Tibial nerve (tissue), 4 donors: ENCODE measurements at regions not wholly inside any gene's neighbourhood (a gene's known extent, or its start where the extent isn't known, plus 50 kb on each side); places are given as distances from the start of the nearest gene placed in this dataset.

Experiments
- DNase-seq, 2 donors: peaks; one replicate each; pipeline ENCODE4 v3.0.0-alpha.2; 2019; ENCODE audit warnings: low spot score in 2 of 2
- H3K27ac ChIP-seq, 4 donors: fragments of 200-600 bp; sonication (generic) in 3 of 4; one replicate each; pipeline ENCODE4 v1.5.1; 2017 to 2019; ENCODE audit warnings: mild to moderate bottlenecking in 1 of 4
- H3K27me3 ChIP-seq, 2 donors: fragments of 200-600 bp; sonication (generic) in 1 of 2; one replicate each; pipeline versions ENCODE4 v1.5.1 to v1.6.0; 2017 to 2019
- H3K36me3 ChIP-seq, 3 donors: fragments of 200-600 bp; sonication (generic); one replicate each; pipeline ENCODE4 v1.5.1; 2018 to 2019
- H3K4me1 ChIP-seq, 4 donors: fragments of 200-600 bp; sonication (generic) in 3 of 4; one replicate each; pipeline ENCODE4 v1.5.1; 2017 to 2019
- H3K4me3 ChIP-seq, 4 donors: fragments of 200-600 bp; sonication (generic) in 3 of 4; one replicate each; pipeline ENCODE4 v1.5.1; 2017 to 2019; ENCODE audit warnings: mild to moderate bottlenecking in 1 of 4, moderate library complexity in 1 of 4
- H3K9me3 ChIP-seq, 4 donors: fragments of 200-600 bp; sonication (generic) in 3 of 4; one replicate each; pipeline ENCODE4 v1.5.1; 2017 to 2019
- EP300 ChIP-seq, 2 donors: sonication (generic); formaldehyde crosslinking; IDR thresholded peaks; one replicate each; pipeline ENCODE4 v1.6.1; 2017; ENCODE audit warnings: antibody characterized with exemption in 2 of 2, mild to moderate bottlenecking in 1 of 2
- POLR2A ChIP-seq, 2 donors: fragments of 450-650 bp; IDR thresholded peaks; one replicate each; pipeline ENCODE4 v1.6.1; 2017; ENCODE audit warnings: antibody characterized with exemption in 2 of 2, mild to moderate bottlenecking in 2 of 2, moderate library complexity in 2 of 2
- WGBS, 2 donors: methylation state at CpG; one replicate each; pipeline ENCODE4 v1.1.5; 2018; 5-methylcytosine and 5-hydroxymethylcytosine counted together
- TF ChIP-seq, protein P1 (sequence below), 5 experiments: fragments of 200-600 bp in 3 of 5; fragments of 450-650 bp in 2 of 5; sonication (generic) in 3 of 5; IDR thresholded peaks; one replicate each; pipeline ENCODE4 v1.5.1; 2016 to 2019; ENCODE audit warnings: antibody characterized with exemption in 5 of 5, mild to moderate bottlenecking in 3 of 5, moderate library complexity in 2 of 5

DNA sequence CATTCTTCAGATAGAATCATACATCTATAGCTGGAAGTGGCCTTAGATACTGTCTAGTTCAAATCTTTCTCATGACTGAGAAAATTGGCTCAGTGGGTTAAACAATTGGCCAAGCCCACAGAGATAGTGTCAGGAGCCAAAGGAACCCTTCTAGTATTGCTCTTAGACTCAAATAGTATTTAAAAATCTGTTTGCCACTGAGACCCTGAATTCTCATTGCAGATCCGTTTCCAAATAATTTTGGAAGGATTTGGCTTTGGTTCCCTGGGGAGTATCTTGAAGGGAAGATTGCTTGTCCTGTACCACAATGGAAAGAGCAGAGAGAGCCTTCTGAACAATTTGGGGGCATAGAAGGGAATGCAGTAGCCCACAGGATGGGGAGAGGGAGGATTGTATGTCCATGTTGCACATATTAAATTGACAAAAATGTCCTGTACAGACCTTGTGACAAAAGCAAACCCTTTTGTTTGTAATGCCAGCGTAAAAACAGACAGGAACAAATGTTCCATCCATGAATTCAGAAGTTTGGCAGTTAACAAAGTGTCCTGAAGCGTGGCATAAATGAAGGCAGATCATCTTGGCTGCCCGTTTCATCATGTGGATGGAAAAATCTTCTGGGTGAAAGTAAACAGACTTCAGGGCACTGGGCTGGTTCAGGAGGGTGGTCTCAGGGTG lies 156.4 kb upstream of the RASGRP1 start:
- Histone ChIP-seq H3K4me1 (no peaks in the 10 kb centered on the region), H3K27me3 (no peaks in the 10 kb centered on the region), H3K36me3 (no peaks in the 10 kb centered on the region), H3K4me3 (no peak overlapping the region), H3K9me3 (no peaks in the 10 kb centered on the region), H3K27ac (no peak overlapping the region)
- no peak for DNase-seq
- no peak for TF ChIP-seq POLR2A (IDR thresholded peaks at IDR 0.05)
- 73 to 75% methylated on average over 4 of the region's 4 CpGs for WGBS, 2 donors

DNA sequence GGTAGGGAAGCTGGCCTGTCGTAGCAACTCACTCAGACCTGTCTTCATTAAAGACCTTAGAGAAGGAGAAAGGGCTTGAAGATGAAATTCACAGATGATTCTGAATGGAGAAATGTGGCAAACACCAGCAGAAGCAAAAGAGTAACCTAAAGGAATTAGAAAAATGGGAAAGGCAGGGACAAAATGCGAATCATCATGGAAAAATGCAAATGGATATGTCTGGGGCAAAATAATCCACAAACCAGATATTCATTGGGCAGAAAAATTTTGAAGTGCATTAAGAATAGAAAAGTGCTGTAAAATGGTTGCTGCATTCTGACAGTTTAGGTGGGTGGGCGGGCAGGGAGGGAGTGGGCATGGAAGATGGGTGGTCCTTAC lies 156.9 kb upstream of the RASGRP1 start:
- Histone ChIP-seq H3K27ac (no peak overlapping the region), H3K27me3 (no peaks in the 10 kb centered on the region), H3K9me3 (no peaks in the 10 kb centered on the region), H3K4me1 (no peaks in the 10 kb centered on the region), H3K4me3 (no peak overlapping the region), H3K36me3 (no peaks in the 10 kb centered on the region)
- TF ChIP-seq, protein P1, sequence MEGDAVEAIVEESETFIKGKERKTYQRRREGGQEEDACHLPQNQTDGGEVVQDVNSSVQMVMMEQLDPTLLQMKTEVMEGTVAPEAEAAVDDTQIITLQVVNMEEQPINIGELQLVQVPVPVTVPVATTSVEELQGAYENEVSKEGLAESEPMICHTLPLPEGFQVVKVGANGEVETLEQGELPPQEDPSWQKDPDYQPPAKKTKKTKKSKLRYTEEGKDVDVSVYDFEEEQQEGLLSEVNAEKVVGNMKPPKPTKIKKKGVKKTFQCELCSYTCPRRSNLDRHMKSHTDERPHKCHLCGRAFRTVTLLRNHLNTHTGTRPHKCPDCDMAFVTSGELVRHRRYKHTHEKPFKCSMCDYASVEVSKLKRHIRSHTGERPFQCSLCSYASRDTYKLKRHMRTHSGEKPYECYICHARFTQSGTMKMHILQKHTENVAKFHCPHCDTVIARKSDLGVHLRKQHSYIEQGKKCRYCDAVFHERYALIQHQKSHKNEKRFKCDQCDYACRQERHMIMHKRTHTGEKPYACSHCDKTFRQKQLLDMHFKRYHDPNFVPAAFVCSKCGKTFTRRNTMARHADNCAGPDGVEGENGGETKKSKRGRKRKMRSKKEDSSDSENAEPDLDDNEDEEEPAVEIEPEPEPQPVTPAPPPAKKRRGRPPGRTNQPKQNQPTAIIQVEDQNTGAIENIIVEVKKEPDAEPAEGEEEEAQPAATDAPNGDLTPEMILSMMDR (IDR thresholded peaks at IDR 0.05): no peak
- no peak for TF ChIP-seq EP300 (IDR thresholded peaks at IDR 0.05)
- WGBS, 2 donors: 83 to 94% methylated on average over 3 of the region's 3 CpGs
- no peak for DNase-seq

DNA sequence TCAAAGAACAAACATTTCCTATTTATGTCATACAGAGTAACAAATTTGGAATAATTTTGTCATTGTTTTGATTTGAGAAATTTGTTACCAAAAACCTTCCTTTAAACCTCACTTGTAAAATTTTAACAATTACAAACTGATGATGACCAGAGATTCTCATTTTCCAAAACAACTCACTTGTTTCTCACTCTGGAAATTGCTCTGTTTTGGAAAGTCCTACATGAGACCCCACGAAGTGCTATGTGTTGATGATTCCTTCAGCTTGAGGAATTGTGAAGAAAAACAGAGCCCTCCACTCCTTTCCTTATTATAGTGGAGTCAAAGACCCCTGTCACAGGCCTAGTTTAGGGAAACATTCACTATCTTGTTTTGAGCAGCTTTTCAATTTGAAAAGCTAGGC lies 157.6 kb upstream of the RASGRP1 start:
- Histone ChIP-seq H3K4me1 (no peaks in the 10 kb centered on the region), H3K36me3 (no peaks in the 10 kb centered on the region)
- no peak for DNase-seq

DNA sequence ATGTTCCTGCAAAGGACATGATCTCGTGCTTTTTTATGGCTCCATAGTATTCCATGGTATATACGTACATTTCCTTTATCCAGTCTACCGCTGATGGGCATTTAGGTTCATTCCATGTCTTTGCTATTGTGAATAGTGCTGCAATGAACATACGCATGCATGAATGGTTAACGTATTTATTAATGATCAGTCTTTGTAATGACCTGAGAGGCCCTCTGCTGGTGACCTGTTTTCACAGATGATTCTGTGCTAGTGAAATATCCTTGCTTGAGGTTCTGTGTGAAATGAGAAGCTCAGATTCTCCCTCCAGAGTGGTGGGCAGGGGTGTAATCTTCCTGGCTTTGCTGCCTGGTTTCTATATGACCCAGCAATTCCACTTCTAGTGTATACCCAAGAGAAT lies 160.2 kb upstream of the RASGRP1 start:
- TF ChIP-seq EP300 (IDR thresholded peaks at IDR 0.05): no peak
- TF ChIP-seq, protein P1 (IDR thresholded peaks at IDR 0.05): no peak
- no peak for TF ChIP-seq POLR2A (IDR thresholded peaks at IDR 0.05)
- Histone ChIP-seq H3K36me3 (no peaks in the 10 kb centered on the region), H3K4me1 (no peaks in the 10 kb centered on the region), H3K4me3 (no peak overlapping the region), H3K27ac (no peak overlapping the region), H3K9me3 (no peaks in the 10 kb centered on the region), H3K27me3 (no peaks in the 10 kb centered on the region)
- no peak for DNase-seq
- 92 to 98% methylated on average over 5 of the region's 5 CpGs for WGBS, 2 donors

More for the DNA sequence above, 157.6 kb upstream of the RASGRP1 start:
- Histone ChIP-seq H3K27ac (no peak overlapping the region), H3K4me3 (no peak overlapping the region), H3K27me3 (no peaks in the 10 kb centered on the region), H3K9me3 (no peaks in the 10 kb centered on the region)
- TF ChIP-seq, protein P1 (IDR thresholded peaks at IDR 0.05): no peak
- 71 to 74% methylated on average over 1 of the region's 1 CpG for WGBS, 2 donors

DNA sequence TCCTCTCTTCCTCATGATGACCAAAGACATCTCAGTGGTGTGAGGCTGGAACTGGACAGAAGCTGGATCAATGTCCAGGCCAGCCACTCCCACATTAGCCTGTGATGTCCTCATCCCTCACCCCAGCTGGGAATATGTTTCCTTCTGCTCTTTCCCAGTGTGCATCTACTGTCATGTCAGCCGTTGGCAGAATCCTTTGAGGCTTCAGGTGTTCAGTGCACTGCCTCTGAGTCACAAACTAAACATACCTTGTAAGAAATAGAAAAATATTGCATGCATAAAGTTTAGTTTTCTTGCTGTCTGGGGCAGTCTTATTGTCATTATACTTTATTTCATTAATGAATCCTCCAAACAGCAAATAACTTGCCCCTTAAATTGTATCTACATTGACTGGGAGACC lies 161.6 kb upstream of the RASGRP1 start:
- whole genome bisulfite sequencing, 2 donors: 77 to 86% methylated on average over 1 of the region's 1 CpG

More for the DNA sequence above, 161.6 kb upstream of the RASGRP1 start:
- H3K9me3 ChIP-seq: no peaks in the 10 kb centered on the region
- no peak overlapping the region for H3K27ac ChIP-seq
- H3K27me3 ChIP-seq: no peaks in the 10 kb centered on the region
- DNase-seq: no peak
- no peaks in the 10 kb centered on the region for H3K4me1 ChIP-seq
- no peaks in the 10 kb centered on the region for H3K36me3 ChIP-seq
- H3K4me3 ChIP-seq: no peak overlapping the region
- TF ChIP-seq POLR2A (IDR thresholded peaks at IDR 0.05) (no peak), EP300 (IDR thresholded peaks at IDR 0.05) (no peak)
- TF ChIP-seq, protein P1 (IDR thresholded peaks at IDR 0.05): no peak
